Thyroid gland (tissue), 4 donors: ENCODE measurements at regions not wholly inside any gene's neighbourhood (a gene's known extent, or its start where the extent isn't known, plus 50 kb on each side); places are given as distances from the start of the nearest gene placed in this dataset.
A peak's percentile ranks its signal among the peaks of the same experiment; 100 is the strongest.

ENCODE experiments used
- DNase-seq, 2 donors: peaks; one replicate each; pipeline ENCODE4 v3.0.0-alpha.2; 2019
- H3K27ac ChIP-seq, 3 donors: fragments of 200-600 bp; sonication (generic); 1 replicate in 2 of 3; 2 replicates in 1 of 3; pipeline ENCODE4 v1.5.1; 2016 to 2019; ENCODE audit warnings: mild to moderate bottlenecking in 1 of 3, moderate library complexity in 1 of 3
- H3K27me3 ChIP-seq: fragments of 200-600 bp; sonication (generic); one replicate; pipeline ENCODE4 v1.5.1; 2019
- H3K36me3 ChIP-seq, 2 donors: fragments of 200-600 bp; sonication (generic); one replicate each; pipeline ENCODE4 v1.5.1; 2016 to 2019
- H3K4me1 ChIP-seq, 2 donors: fragments of 200-600 bp; sonication (generic); one replicate each; pipeline ENCODE4 v1.5.1; 2017 to 2019
- H3K4me3 ChIP-seq, 3 donors: fragments of 200-600 bp; sonication (generic); replicated peaks in 1 of 3; 1 replicate in 2 of 3; 2 replicates in 1 of 3; pipeline ENCODE4 v1.5.1; 2016; ENCODE audit warnings: mild to moderate bottlenecking in 1 of 3
- H3K9me3 ChIP-seq: fragments of 200-600 bp; sonication (generic); one replicate; pipeline ENCODE4 v1.5.1; 2017
- CTCF ChIP-seq, 6 experiments: fragments of 200-600 bp in 3 of 6; fragments of 450-650 bp in 3 of 6; sonication (generic) in 3 of 6; IDR thresholded peaks; one replicate each; pipeline ENCODE4 v1.5.1; 2016 to 2019; ENCODE audit warnings: antibody characterized with exemption in 6 of 6, mild to moderate bottlenecking in 2 of 6, inconsistent platforms in 1 of 6, moderate library complexity in 1 of 6
- POLR2A ChIP-seq, 2 donors: fragments of 450-650 bp; IDR thresholded peaks; one replicate each; pipeline ENCODE4 v1.6.1; 2017; ENCODE audit warnings: antibody characterized with exemption in 2 of 2, mild to moderate bottlenecking in 2 of 2, moderate library complexity in 1 of 2
- WGBS, 2 donors: methylation state at CpG; one replicate each; pipeline ENCODE4 v1.1.5; 2017; 5-methylcytosine and 5-hydroxymethylcytosine counted together
- intact Hi-C: fragments of 100-400 bp; cut with DNase I; formaldehyde crosslinking; loops from one replicate; pipeline ENCODE4 v1.15.1; 2023

DNA sequence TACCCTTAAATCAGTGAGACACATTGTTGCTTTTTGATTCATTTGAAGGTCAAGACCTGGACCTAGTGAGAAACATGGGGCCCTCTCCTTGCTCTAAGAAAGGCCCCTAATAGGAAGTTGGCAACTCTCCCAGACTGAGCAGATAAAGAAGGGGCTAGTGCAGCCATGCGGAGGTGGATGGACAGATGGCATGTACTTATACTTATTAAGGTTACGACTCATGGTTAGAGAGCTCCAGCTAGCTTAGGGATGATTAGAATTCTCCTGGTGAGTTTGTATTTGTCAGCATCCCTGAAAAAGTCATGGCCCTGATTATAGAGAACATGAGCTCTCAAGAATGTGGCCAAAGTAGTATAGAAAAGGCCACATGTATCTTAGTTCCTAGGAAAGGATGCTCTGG is 112.1 kb upstream of the BDNF start:
- no peak overlapping the region for H3K4me3 ChIP-seq
- no peaks in the 10 kb centered on the region for H3K36me3 ChIP-seq
- TF ChIP-seq POLR2A (IDR thresholded peaks at IDR 0.05), result no peak
- TF ChIP-seq CTCF (IDR thresholded peaks at IDR 0.05), result no peak
- no peaks in the 10 kb centered on the region for H3K9me3 ChIP-seq
- 65 to 66% methylated on average over 2 of the region's 2 CpGs for WGBS, 2 donors
- DNase-seq, result no peak
- no peak overlapping the region for H3K27ac ChIP-seq
- no peaks in the 10 kb centered on the region for H3K4me1 ChIP-seq
- no peaks in the 10 kb centered on the region for H3K27me3 ChIP-seq
- intact Hi-C loops, result no loop called here

DNA sequence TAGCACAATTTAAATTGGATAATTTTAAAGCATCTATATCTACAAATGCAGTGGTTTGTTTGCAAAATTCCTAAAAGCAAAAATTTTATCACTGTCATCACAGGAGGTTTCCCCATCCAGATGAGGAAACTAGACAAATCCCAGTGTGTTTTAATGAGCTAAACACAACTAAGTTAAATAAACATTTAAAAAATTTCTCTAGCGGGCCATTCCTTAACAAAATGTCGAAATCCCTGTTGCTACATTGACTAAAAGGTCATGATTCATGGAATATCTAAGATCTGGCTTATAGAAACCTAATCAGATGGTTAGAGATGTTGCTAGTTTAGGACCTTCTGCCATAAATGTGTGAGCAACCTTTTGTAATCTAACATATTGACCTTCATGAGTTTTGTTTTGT is 107.3 kb upstream of the BDNF start:
- H3K27ac ChIP-seq, result no peak overlapping the region
- no peaks in the 10 kb centered on the region for H3K4me1 ChIP-seq
- intact Hi-C loops, result no loop called here
- 70 to 76% methylated on average over 2 of the region's 2 CpGs for WGBS, 2 donors
- TF ChIP-seq POLR2A (IDR thresholded peaks at IDR 0.05), result no peak
- TF ChIP-seq CTCF (IDR thresholded peaks at IDR 0.05), result no peak
- H3K9me3 ChIP-seq, result no peaks in the 10 kb centered on the region
- no peak overlapping the region for H3K4me3 ChIP-seq
- no peaks in the 10 kb centered on the region for H3K27me3 ChIP-seq
- DNase-seq, result no peak
- H3K36me3 ChIP-seq, result no peaks in the 10 kb centered on the region

GRCh38 chr11:27806122-27806521 is 105.9 kb upstream of the BDNF start:
- Histone ChIP-seq H3K4me1 (no peaks in the 10 kb centered on the region), H3K27me3 (no peaks in the 10 kb centered on the region), H3K27ac (no peak overlapping the region), H3K36me3 (no peaks in the 10 kb centered on the region), H3K9me3 (no peaks in the 10 kb centered on the region), H3K4me3 (no peak overlapping the region)
- intact Hi-C loops, result no loop called here
- no peak for DNase-seq
- WGBS, 2 donors, result 62 to 75% methylated on average over 19 of the region's 19 CpGs
- TF ChIP-seq POLR2A (IDR thresholded peaks at IDR 0.05), result no peak
- no peak for TF ChIP-seq CTCF (IDR thresholded peaks at IDR 0.05)

DNA sequence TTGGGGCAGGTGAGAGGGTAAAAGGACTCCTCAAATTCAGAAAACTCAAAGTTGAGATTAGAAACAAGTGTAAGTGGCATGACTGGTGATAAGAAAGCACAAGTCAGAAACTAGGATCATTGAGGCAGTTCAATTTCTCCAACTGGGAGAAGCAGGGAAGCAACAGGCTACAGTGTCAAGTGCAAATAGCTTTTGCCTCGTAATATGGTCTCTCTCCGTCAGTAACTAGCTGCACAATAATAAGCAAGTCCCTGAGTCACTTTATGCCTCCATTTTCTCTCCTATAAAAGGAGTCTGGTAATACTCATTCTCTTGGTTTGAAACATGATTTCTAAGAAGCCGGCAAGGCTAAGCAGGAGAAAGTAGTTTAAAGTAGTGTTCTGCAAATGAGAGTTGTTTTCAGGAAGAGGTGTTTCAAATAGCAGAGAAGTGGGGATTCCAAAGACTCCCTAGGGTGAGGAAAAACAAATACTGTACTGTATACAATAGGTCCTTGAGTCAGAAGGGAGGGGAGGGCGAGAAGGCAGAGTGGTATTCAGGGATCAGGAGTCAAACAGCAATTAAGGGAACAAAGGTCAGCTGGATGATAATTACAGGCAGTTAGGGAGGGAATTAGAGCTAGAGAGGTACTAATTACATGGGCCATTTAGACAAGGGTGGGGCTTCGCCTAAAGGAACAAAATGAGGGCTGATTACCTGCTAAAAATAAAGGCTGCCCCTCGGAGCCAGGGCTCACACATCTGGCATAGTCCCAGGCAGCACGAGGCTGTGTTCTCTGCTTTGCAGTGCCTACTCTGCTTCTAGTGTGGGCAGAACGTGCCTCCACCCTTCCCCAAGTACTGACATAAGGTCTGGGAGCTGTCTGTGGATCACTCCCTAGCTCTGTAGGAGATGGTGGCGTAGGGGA is 96.0 kb upstream of the BDNF start:
- no peaks in the 10 kb centered on the region for H3K4me1 ChIP-seq
- TF ChIP-seq POLR2A (IDR thresholded peaks at IDR 0.05) (no peak), CTCF (IDR thresholded peaks at IDR 0.05) (no peak)
- 21 to 27% methylated on average over 9 of the region's 9 CpGs for WGBS, 2 donors
- no peaks in the 10 kb centered on the region for H3K27me3 ChIP-seq
- no peaks in the 10 kb centered on the region for H3K9me3 ChIP-seq
- no peaks in the 10 kb centered on the region for H3K36me3 ChIP-seq
- DNase-seq, result peak; percentile 3 to 18
- intact Hi-C loops, result no loop called here
- no peak overlapping the region for H3K27ac ChIP-seq
- H3K4me3 ChIP-seq, result no peak overlapping the region

DNA sequence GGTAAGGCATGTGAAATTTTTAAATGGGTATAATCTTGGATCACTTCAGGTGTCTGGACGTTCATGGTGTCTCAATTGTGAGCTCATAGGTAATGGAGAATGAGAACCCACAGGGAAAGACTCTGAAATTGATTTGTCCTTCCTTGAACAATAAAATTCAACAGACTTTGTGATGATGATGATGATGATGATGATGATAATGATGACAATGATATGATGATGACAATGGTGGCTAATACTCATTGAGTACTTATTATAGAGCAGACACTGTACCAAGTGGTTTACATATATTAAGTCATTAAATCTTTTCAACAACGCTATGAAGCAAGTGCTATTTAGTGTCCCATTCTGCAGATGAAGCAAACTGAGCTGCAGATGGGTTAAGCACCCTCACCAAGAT is 86.6 kb upstream of the BDNF start:
- TF ChIP-seq POLR2A (IDR thresholded peaks at IDR 0.05), result no peak
- TF ChIP-seq CTCF (IDR thresholded peaks at IDR 0.05), result no peak
- Histone ChIP-seq H3K4me1 (no peaks in the 10 kb centered on the region), H3K27ac (no peak overlapping the region), H3K9me3 (no peaks in the 10 kb centered on the region), H3K27me3 (no peaks in the 10 kb centered on the region), H3K4me3 (no peak overlapping the region), H3K36me3 (no peaks in the 10 kb centered on the region)
- intact Hi-C loops, result no loop called here
- WGBS, 2 donors, result 73 to 79% methylated on average over 2 of the region's 2 CpGs
- no peak for DNase-seq
